Kidney glomerular epithelial cell (primary cell): ENCODE measurements at regions not wholly inside any gene's neighbourhood (a gene's known extent, or its start where the extent isn't known, plus 50 kb on each side); places are given as distances from the start of the nearest gene placed in this dataset.
"Not testable (repeated sequence)": the region's sequence is repeated elsewhere in the genome, so short reads cannot be mapped to it uniquely, and the experiment has no call there.

Source experiments
- DNase-seq: peaks from one replicate; lab custom pipeline; 2025; lab: John Stamatoyannopoulos, UW

DNA sequence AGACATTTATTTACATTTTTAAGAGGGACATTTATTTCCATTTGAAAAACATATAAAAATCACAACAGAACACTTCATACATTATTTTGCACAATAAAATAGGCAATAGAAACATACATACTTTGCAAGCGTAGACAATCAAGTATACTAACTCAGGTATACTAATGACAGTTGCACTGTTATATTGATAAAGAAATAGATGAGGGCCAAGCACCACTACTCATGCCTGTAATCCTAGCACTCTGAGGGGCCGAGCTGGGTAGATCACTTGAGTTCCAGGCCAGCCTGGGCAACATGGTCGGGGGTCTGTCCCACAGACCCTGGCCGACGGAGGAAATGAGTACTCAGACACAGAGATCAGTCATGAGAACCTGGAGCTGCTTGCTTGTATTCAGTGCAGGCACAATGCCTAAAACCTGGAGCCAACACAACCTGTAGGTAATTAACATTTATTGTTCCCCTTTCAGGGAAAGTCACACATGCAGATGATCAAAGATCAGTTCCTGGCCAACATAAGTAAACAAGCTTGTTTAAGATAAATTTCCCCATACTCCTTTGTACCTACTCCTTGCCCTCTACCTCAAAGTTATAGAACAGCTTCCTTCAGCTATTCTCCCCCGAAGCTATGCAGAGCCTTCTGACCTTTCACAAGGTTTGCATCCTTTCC, 1960.2 kb downstream of the SUCLG1 start:
- no peak for DNase-seq

- DNase-seq, result no peak
Measured at GRCh38 chr2:82494739-82495138, 1964.3 kb downstream of the SUCLG1 start.

DNA sequence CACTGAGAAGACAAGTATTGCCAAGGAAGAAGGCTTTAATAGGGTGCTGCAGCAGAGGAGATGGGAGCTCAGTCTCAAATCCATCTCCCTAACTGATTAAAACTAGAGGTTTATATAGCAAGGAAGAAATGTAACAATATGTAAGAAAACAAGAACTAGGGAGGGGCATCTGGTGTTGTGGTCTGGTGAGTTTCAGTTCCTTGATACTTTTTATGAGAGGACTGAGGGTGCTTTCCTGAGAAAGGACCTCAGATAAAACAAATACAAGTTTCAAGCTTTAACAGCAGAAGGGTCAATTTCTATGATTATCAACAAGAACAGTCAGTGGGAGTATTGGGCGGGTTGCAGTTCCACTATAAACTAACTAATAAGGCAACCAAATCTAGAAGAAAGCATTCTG, 1967.5 kb downstream of the SUCLG1 start:
- DNase-seq, result no peak

DNA sequence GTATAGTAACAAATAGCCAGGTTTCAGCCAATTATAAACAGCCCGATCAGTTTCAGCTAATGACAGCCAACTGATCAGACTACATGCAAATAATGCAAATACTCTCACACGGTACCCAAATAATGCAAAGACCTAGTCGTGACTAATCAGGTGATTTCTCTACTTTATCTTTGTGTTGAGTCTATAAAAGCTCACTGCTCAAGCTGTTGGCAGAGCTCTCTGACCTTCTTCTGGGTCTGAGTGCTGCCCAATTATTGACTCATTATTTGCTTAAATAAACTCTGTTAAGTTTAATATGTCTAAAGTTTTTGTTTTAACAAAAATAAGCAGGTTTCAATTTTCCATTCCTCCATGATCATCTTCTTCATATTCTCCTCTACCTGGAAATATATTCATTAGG, 1971.7 kb downstream of the SUCLG1 start:
- no peak for DNase-seq

GRCh38 chr2:82485701-82486100, 1973.4 kb downstream of the SUCLG1 start:
- no peak for DNase-seq

GRCh38 chr2:82481207-82481606, 1977.9 kb downstream of the SUCLG1 start:
- no peak for DNase-seq

DNA sequence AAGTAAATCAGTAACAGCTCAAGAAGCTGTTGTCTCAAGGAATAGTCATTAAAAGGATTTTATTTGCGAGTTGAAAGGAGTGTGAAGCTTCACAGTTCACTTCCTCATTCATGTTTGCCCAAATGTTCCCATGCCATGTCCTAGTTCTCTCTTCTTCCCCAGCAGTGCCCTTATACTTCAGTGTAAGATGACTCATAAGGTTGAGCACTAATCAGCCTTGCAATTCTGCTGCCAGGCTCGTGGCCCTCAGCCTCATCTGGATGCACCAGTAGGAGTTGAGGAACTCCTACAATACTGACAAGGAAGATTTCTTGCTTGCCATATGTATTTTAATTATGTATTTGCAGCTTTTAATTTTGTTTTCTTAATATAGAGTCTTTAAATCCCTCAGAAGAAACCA, 1980.4 kb downstream of the SUCLG1 start:
- DNase-seq, result no peak

GRCh38 chr2:82476094-82476493, 1983.0 kb downstream of the SUCLG1 start:
- no peak for DNase-seq

DNA sequence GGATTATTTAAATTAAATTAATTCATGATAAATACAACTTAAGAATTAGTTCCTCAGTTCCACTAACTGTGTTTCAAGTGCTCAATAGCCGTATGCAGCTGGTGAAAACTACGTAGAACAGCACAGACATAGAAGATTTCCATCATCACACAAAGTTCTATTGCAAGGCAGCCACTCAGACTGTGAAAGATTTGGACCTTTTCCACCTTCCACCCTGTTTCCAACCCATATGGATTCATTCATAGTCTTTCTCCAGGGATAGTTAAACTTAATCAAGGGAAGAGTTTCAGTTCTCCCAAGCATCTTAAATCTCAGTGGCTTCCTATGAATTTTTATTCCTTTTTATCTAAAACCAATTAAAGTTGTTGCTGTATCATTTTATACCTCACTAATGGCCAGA, 2030.8 kb downstream of the SUCLG1 start:
- no peak for DNase-seq

- DNase-seq, result no peak
Measured at GRCh38 chr2:82412021-82412420, 2047.1 kb downstream of the SUCLG1 start.

DNA sequence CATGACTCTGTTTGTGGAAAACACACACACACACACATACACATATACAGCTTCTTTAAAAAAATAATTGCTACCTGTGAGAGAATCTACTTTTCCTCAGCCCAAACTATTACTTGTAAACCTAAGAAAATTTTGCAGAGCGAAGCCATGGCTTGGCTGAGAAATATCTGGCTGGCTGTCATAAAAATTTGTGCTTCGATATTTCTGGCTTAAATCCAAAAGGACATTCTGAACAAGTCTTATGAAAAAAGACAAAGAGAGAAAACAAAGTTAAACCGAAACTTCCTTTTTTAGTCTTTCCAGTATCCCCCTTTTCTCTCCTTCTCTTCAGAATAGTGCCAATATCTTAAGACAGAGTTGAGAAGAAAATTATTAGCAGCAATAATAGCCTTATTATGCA, 2048.0 kb downstream of the SUCLG1 start:
- no peak for DNase-seq

- no peak for DNase-seq
Measured at GRCh38 chr2:82395531-82395930, 2063.5 kb downstream of the SUCLG1 start.

DNA sequence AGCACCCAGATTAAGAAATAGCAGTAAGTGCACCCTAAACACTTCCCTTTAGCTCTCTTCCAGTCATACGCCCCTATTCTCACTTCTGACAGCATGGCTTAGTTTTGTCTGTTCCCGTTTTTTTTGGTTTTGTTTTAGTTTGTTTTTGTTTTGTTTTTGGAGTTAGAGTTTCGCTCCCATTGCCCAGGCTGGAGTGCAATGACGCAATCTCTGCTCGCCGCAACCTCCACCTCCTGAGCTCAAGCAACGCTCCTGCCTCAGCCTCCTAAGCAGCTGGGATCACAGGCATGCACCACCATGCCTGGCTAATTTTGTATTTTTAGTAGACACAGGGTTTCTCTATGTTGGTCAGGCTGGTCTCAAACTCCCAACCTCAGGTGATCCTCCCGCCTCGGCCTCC, 2067.7 kb downstream of the SUCLG1 start:
- no peak for DNase-seq

DNA sequence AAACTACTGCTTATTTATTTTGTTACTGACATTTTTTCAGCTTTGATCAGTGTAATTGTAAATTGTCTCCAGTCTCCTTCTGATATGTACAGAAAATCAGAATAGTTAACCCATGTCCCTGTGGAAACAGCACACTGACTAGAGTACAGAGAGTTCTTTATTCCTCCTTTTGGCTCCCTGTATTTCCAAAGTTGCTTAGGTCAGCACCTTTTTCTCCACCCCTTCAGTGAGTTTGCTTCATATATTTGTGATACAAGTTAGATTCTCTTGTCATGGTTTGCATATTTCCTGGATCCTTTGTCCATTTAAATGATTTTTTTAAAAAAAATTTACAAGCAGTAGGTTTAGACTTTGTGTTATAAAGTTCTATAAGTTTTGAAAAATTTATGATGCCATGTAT, 2051.1 kb upstream of the LRRTM1 start:
- DNase-seq, result no peak

DNA sequence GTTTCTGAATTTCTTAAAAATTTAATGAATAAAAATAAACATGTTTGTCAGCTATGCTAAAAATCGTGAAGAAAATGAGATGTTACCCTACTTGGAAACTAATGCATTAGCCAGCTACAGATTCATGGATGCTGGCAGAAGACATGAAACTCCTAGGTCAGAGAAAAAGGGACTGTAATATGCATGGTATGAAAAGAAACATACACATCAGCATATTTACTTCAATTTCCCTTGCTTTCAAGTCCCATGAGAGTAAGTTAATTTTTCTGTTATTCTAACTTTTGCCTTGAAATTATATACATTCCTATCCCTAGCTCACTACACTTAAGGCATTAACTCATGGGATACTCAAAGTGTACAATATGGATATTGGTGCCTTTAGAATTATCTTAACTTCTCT, 2041.4 kb upstream of the LRRTM1 start:
- no peak for DNase-seq

DNA sequence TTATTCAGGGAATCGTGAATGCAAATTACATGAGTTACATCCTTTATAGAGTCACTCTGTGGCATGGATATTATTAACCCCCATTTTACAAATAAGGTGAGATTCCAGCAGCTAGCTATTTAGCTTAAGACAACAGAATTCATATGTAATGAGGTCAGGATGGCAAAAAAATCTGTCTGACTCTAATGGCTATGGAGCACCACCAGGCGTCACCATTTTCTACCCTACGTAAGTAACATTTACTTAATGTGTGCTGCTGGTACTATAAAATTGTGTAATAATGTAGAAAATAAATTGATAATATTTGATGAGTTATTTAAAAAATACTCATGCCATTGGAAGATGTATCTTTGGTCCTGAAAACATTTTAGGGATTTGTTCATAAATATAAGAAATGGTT, 2040.1 kb upstream of the LRRTM1 start:
- DNase-seq, result no peak

DNA sequence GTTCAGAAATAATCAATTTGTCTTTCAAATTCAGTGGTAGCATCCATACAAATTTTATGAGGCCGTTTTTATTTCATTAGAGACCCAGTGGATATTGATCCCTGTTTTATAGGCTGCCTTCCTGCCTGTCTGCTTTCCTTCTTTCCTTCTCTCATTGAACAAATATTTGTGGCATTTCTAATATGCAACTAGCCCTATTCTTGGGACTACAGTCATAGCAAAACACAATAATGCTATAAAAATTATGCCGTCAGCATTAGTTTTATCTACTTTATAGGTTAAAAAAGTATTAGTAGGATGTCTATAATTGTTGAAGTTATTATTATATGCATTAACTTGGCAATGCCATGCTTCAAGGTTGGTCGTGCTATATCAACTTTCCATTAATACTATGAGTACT, 2037.8 kb upstream of the LRRTM1 start:
- DNase-seq, result no peak

- no peak for DNase-seq
Measured at GRCh38 chr2:82340578-82341053, 2036.1 kb upstream of the LRRTM1 start.

- DNase-seq, result no peak
Measured at GRCh38 chr2:82339805-82340204, 2035.3 kb upstream of the LRRTM1 start.

GRCh38 chr2:82333697-82334096, 2029.1 kb upstream of the LRRTM1 start:
- no peak for DNase-seq

- DNase-seq, result no peak
Measured at GRCh38 chr2:82330155-82330554, 2025.6 kb upstream of the LRRTM1 start.

- not testable (repeated sequence) for DNase-seq
Measured at GRCh38 chr2:82326180-82326767, 2021.7 kb upstream of the LRRTM1 start.

DNA sequence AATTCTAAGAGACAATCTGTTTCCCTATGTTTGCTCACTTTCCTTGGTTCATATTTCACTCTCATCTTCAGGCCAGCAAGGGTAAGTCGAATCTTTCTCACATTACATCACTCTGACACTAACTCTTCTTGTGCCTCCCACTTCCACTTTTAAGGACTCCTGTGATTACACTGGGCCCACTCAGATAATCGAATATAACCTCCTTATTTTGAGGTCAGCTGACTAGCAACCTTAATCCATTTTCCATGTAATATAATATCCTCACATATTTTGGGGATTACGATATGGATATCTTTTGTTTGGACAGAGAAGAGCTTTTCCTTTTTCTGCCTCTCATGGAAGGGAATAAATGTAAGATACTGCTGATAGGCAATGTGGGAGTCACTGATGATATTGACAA, 2015.7 kb upstream of the LRRTM1 start:
- no peak for DNase-seq

DNA sequence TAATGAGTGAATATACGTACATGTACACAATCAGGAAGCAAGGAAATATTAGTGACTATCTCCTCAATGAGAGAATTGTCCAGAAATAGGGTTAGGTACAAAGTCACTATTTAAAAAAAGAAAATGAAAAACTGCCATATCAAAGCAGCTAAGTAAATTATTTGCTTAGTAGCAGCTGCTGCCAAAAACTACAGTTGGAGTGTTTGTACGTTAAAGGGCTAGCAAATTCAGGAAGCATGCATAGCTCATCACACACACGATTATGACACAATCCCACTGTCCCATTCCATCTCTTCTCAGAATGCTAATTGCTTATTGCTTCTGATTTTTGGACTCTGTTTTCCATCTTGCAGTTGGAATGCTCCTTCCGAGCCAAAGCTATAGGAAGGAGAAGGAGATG, 2012.5 kb upstream of the LRRTM1 start:
- DNase-seq, result no peak
